ENCODE measurements at regions not wholly inside any gene's neighbourhood (a gene's known extent, or its start where the extent isn't known, plus 50 kb on each side); places are given as distances from the start of the nearest gene placed in this dataset.

DNA sequence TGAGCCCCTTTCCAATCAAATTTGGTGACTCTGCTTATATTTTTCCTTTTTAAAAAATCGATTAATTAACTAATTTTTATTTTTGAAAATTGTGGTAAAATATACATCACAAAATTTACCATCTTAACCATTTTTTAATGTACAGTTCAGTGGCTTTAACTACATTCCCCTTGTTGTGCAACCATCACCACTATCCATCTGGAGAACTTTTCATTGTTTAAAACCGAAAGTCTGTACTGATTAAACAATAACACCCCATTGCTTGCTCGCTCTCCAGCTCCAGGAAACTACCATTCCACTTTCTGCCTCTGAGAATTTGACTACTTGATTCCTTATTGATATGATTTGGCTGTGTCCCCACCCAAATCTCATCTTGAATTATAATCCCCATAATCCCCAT lies 283.4 kb downstream of the C12orf75 start:
- Mint-ChIP-seq H3K27ac (no peak overlapping the region), H3K36me3 (ENCODE audit: low read depth) (no peaks in the 10 kb centered on the region), H3K4me3 (no peak overlapping the region), H3K27me3 (peaks cover 12% of the 10 kb centered on the region), H3K4me1 (ENCODE audit: low read depth) (no peaks in the 10 kb centered on the region), H3K9me3 (no peaks in the 10 kb centered on the region)
- ChIA-PET POLR2A (no interaction called here), CTCF (interaction anchor here (1.0 kb wide), 1 partner anchor 14 kb away, joined by 3 read pairs; no protein-coding TSS in a partner anchor)
- TF ChIP-seq, protein P1, sequence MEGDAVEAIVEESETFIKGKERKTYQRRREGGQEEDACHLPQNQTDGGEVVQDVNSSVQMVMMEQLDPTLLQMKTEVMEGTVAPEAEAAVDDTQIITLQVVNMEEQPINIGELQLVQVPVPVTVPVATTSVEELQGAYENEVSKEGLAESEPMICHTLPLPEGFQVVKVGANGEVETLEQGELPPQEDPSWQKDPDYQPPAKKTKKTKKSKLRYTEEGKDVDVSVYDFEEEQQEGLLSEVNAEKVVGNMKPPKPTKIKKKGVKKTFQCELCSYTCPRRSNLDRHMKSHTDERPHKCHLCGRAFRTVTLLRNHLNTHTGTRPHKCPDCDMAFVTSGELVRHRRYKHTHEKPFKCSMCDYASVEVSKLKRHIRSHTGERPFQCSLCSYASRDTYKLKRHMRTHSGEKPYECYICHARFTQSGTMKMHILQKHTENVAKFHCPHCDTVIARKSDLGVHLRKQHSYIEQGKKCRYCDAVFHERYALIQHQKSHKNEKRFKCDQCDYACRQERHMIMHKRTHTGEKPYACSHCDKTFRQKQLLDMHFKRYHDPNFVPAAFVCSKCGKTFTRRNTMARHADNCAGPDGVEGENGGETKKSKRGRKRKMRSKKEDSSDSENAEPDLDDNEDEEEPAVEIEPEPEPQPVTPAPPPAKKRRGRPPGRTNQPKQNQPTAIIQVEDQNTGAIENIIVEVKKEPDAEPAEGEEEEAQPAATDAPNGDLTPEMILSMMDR (IDR thresholded peaks at IDR 0.05): no peak
- DNase-seq (no peak), ATAC-seq (ENCODE audit: poor library complexity) (no peak)
- Histone ChIP-seq H3K4me1 (ENCODE audit: insufficient read depth, low read length) (no peaks in the 10 kb centered on the region), H3K27me3 (ENCODE audit: control insufficient read depth in 1 of 2, insufficient read depth in 2 of 2, low read length in 2 of 2) (no peaks in the 10 kb centered on the region), H3K9me3 (ENCODE audit: control insufficient read depth in 1 of 2, insufficient read depth in 1 of 2, low read length in 2 of 2) (no peaks in the 10 kb centered on the region), H3K4me3 (ENCODE audit: low read length) (no peak overlapping the region), H3K36me3 (ENCODE audit: insufficient read depth, low read length) (no peaks in the 10 kb centered on the region), H3K27ac (ENCODE audit: low read depth in 1 of 2, low read length in 2 of 2) (no peak overlapping the region)
- intact Hi-C loops (cut with DNase I, micrococcal nuclease): no loop called here

DNA sequence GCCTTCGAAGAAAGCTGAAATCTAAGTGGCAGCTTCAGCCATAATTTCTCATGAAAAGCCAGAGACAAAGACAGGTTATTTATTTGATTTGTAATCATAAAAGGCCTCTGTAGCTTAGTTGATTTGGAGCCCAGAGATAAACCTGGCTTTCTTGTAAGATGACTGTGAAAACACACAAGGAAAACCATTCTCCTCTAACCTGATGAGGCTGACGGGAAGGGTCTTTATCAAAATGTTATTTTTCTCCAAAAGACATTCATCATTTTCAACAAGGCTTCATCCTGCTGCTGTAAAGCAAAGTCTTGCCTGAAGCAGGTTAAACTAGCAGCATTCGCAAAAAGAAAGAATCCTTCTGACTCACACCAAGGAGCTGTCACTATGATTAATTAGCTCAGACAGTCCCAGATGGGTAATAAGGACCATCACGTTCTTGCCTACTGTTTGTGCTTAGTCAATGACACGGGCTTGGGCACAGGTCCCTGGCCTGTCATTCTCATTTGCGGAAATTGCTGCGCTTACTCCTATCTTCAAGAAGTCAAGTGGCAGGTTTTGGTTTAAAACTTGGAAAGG lies 286.6 kb downstream of the C12orf75 start:
- intact Hi-C loops (cut with DNase I, micrococcal nuclease): no loop called here
- Mint-ChIP-seq H3K9me3 (no peaks in the 10 kb centered on the region), H3K27ac (no peak overlapping the region), H3K36me3 (ENCODE audit: low read depth) (no peaks in the 10 kb centered on the region), H3K27me3 (peaks cover 12% of the 10 kb centered on the region), H3K4me1 (ENCODE audit: low read depth) (no peaks in the 10 kb centered on the region), H3K4me3 (no peak overlapping the region)
- ATAC-seq (ENCODE audit: poor library complexity): no peak
- Histone ChIP-seq H3K36me3 (ENCODE audit: insufficient read depth, low read length) (no peaks in the 10 kb centered on the region), H3K4me1 (ENCODE audit: insufficient read depth, low read length) (no peaks in the 10 kb centered on the region), H3K27ac (ENCODE audit: low read depth in 1 of 2, low read length in 2 of 2) (no peak overlapping the region), H3K4me3 (ENCODE audit: low read length) (no peak overlapping the region), H3K27me3 (ENCODE audit: control insufficient read depth in 1 of 2, insufficient read depth in 2 of 2, low read length in 2 of 2) (peaks cover 0 to 2% of the 10 kb centered on the region in 2 experiments), H3K9me3 (ENCODE audit: control insufficient read depth in 1 of 2, insufficient read depth in 1 of 2, low read length in 2 of 2) (no peaks in the 10 kb centered on the region)
- POLR2A ChIA-PET: no interaction called here
- CTCF ChIA-PET: no interaction called here
- DNase-seq: no peak
- TF ChIP-seq, protein P1 (IDR thresholded peaks at IDR 0.05): no peak

DNA sequence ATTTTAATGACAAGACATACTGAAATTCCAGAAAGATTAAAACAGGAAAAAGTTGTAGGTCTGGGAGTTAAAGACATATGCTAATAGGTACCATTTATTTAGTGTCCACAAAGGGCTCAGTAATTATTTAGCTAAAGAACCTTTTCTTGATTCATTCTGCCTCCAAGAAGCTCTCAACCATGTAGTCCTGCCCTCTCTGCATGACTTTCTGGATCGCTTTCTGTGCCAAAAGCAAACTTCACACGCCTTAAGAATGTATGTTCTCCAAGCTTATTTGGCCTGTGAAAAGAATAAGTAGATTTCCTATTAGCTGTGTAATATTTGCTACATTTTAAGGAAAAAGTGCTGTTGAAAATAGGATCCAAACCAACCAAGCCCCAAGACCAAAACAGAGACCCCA lies 291.7 kb downstream of the C12orf75 start:
- Mint-ChIP-seq H3K9me3 (peaks cover 2% of the 10 kb centered on the region), H3K4me1 (ENCODE audit: low read depth) (no peaks in the 10 kb centered on the region), H3K36me3 (ENCODE audit: low read depth) (no peaks in the 10 kb centered on the region), H3K27me3 (peaks cover 13% of the 10 kb centered on the region), H3K27ac (no peak overlapping the region), H3K4me3 (no peak overlapping the region)
- ATAC-seq (ENCODE audit: poor library complexity) (no peak), DNase-seq (no peak)
- no peaks in the 10 kb centered on the region for H3K9me3 ChIP-seq (ENCODE audit: control insufficient read depth in 1 of 2, insufficient read depth in 1 of 2, low read length in 2 of 2)
- no peaks in the 10 kb centered on the region for H3K4me1 ChIP-seq (ENCODE audit: insufficient read depth, low read length)
- intact Hi-C loops (cut with DNase I, micrococcal nuclease): no loop called here
- H3K27ac ChIP-seq (ENCODE audit: low read depth in 1 of 2, low read length in 2 of 2): no peak overlapping the region
- ChIA-PET POLR2A (no interaction called here), CTCF (no interaction called here)
- TF ChIP-seq, protein P1 (IDR thresholded peaks at IDR 0.05): no peak
- H3K27me3 ChIP-seq (ENCODE audit: control insufficient read depth in 1 of 2, insufficient read depth in 2 of 2, low read length in 2 of 2): peaks cover 0 to 2% of the 10 kb centered on the region in 2 experiments
- no peaks in the 10 kb centered on the region for H3K36me3 ChIP-seq (ENCODE audit: insufficient read depth, low read length)
- H3K4me3 ChIP-seq (ENCODE audit: low read length): no peak overlapping the region

All from CD4-positive, alpha-beta T cell (primary cell).